ENCODE measurements at regions not wholly inside any gene's neighbourhood (a gene's known extent, or its start where the extent isn't known, plus 50 kb on each side); places are given as distances from the start of the nearest gene placed in this dataset.

DNA sequence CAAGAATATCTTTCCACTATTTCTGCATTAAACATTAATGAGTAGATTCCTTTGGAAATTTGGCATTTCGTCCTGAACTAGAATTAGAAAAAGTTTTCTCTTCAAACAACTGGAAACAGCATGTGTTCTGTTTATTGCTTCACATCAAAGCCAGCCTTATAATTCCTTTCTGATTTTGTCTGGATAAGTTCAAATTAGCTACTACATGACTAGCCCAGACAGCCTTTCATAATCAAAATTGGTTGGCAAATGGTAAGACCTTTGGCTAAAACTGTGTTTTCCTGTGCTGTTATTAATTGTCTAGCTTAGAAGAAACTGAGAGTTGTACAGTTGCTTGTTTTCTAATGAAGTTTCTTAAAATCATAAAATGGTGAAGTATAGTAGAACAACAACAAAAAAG, 52.7 kb upstream of the P3H2 start:
- TF ChIP-seq, protein P1, sequence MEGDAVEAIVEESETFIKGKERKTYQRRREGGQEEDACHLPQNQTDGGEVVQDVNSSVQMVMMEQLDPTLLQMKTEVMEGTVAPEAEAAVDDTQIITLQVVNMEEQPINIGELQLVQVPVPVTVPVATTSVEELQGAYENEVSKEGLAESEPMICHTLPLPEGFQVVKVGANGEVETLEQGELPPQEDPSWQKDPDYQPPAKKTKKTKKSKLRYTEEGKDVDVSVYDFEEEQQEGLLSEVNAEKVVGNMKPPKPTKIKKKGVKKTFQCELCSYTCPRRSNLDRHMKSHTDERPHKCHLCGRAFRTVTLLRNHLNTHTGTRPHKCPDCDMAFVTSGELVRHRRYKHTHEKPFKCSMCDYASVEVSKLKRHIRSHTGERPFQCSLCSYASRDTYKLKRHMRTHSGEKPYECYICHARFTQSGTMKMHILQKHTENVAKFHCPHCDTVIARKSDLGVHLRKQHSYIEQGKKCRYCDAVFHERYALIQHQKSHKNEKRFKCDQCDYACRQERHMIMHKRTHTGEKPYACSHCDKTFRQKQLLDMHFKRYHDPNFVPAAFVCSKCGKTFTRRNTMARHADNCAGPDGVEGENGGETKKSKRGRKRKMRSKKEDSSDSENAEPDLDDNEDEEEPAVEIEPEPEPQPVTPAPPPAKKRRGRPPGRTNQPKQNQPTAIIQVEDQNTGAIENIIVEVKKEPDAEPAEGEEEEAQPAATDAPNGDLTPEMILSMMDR (conservative IDR thresholded peaks at IDR 0.05 in 1 of 2, IDR thresholded peaks at IDR 0.05 in 1 of 2; ENCODE audit: low read depth in 1 of 2, low read length in 2 of 2): no peak
- TF ChIP-seq EZH2 (IDR thresholded peaks at IDR 0.05; ENCODE audit: low read length, missing control alignments): no peak
